ENCODE measurements at regions not wholly inside any gene's neighbourhood (a gene's known extent, or its start where the extent isn't known, plus 50 kb on each side); places are given as distances from the start of the nearest gene placed in this dataset.

- TF ChIP-seq CTCF (IDR thresholded peaks at IDR 0.05; ENCODE audit: unreplicated experiment): no peak
- Mint-ChIP-seq H3K36me3 (peaks cover 5% of the 10 kb centered on the region), H3K27ac (no peak overlapping the region), H3K27me3 (ENCODE audit: low read depth) (no peaks in the 10 kb centered on the region), H3K4me3 (no peak overlapping the region), H3K9me3 (peaks cover 13% of the 10 kb centered on the region), H3K4me1 (no peaks in the 10 kb centered on the region)
- DNase-seq (ENCODE audit: low spot score in 2 of 2, unreplicated experiment in 2 of 2): no peak
Measured at GRCh38 chr4:184275766-184276165, 58.1 kb upstream of the ENPP6 start.

GRCh38 chr4:184274286-184274951, 56.7 kb upstream of the ENPP6 start:
- no peak overlapping the region for H3K4me3 Mint-ChIP-seq
- peaks cover 13% of the 10 kb centered on the region for H3K9me3 Mint-ChIP-seq
- no peak for TF ChIP-seq CTCF (IDR thresholded peaks at IDR 0.05; ENCODE audit: unreplicated experiment)
- peaks cover 5% of the 10 kb centered on the region for H3K36me3 Mint-ChIP-seq
- no peaks in the 10 kb centered on the region for H3K27me3 Mint-ChIP-seq (ENCODE audit: low read depth)
- H3K27ac Mint-ChIP-seq: no peak overlapping the region
- no peak for DNase-seq (ENCODE audit: low spot score in 2 of 2, unreplicated experiment in 2 of 2)
- H3K4me1 Mint-ChIP-seq: no peaks in the 10 kb centered on the region

- no peak overlapping the region for H3K4me3 Mint-ChIP-seq
- TF ChIP-seq CTCF (IDR thresholded peaks at IDR 0.05; ENCODE audit: unreplicated experiment): no peak
- no peaks in the 10 kb centered on the region for H3K27me3 Mint-ChIP-seq (ENCODE audit: low read depth)
- H3K4me1 Mint-ChIP-seq: peaks cover under 1% of the 10 kb centered on the region
- DNase-seq (ENCODE audit: low spot score in 2 of 2, unreplicated experiment in 2 of 2): no peak
- peaks cover 5% of the 10 kb centered on the region for H3K36me3 Mint-ChIP-seq
- H3K9me3 Mint-ChIP-seq: peaks cover 13% of the 10 kb centered on the region
- no peak overlapping the region for H3K27ac Mint-ChIP-seq
Measured at GRCh38 chr4:184273166-184274147, 55.8 kb upstream of the ENPP6 start.

- Mint-ChIP-seq H3K9me3 (no peaks in the 10 kb centered on the region), H3K36me3 (no peaks in the 10 kb centered on the region), H3K4me3 (no peak overlapping the region), H3K27me3 (ENCODE audit: low read depth) (peaks cover 5% of the 10 kb centered on the region), H3K4me1 (peaks cover 3% of the 10 kb centered on the region), H3K27ac (no peak overlapping the region)
- TF ChIP-seq CTCF (IDR thresholded peaks at IDR 0.05; ENCODE audit: unreplicated experiment): no peak
- DNase-seq (ENCODE audit: low spot score in 2 of 2, unreplicated experiment in 2 of 2): no peak
Measured at GRCh38 chr4:184270808-184271413, 53.2 kb upstream of the ENPP6 start.

GRCh38 chr4:184269879-184270430, 52.3 kb upstream of the ENPP6 start:
- Mint-ChIP-seq H3K4me3 (no peak overlapping the region), H3K9me3 (no peaks in the 10 kb centered on the region), H3K4me1 (peaks cover 3% of the 10 kb centered on the region), H3K27me3 (ENCODE audit: low read depth) (peaks cover 5% of the 10 kb centered on the region), H3K36me3 (no peaks in the 10 kb centered on the region), H3K27ac (no peak overlapping the region)
- TF ChIP-seq CTCF (IDR thresholded peaks at IDR 0.05; ENCODE audit: unreplicated experiment): no peak
- no peak for DNase-seq (ENCODE audit: low spot score in 2 of 2, unreplicated experiment in 2 of 2)
